ENCODE measurements at regions not wholly inside any gene's neighbourhood (a gene's known extent, or its start where the extent isn't known, plus 50 kb on each side); places are given as distances from the start of the nearest gene placed in this dataset.

DNA sequence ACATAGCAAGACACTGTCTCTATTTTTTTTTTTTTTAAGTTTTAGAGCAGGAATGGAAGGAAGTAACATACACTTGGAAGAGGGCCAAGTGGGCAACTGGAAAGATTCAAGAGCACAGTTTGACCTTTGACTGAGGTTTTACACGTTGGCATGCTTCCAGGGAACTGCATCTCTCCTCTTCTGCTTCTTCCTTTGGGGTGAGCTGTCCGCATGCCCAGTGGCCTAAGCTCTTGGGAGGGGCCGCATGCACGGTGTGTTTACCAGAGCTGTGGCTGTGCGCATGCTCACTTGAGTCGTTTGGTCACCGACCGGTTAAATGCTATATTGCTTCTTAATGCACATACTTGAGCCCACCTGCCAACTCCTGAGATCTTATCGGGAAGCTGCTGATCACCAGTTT is 727.7 kb downstream of the UQCRFS1 start:
- Histone ChIP-seq H3K36me3 (ENCODE audit: control insufficient read depth in 2 of 2, insufficient read depth in 2 of 2, low read length in 1 of 2) (no peaks in the 10 kb centered on the region), H3K9ac (ENCODE audit: control insufficient read depth, insufficient read depth, low read length) (no peak overlapping the region), H3K9me3 (replicated peaks; ENCODE audit: control insufficient read depth, insufficient read depth, low read length) (no peaks in the 10 kb centered on the region; the same call in 2 of the 3 replicates), H3K27ac (ENCODE audit: control insufficient read depth, insufficient read depth) (no peak overlapping the region), H4K20me1 (ENCODE audit: control insufficient read depth, insufficient read depth) (no peaks in the 10 kb centered on the region), H2AFZ (ENCODE audit: control insufficient read depth, low read depth, low read length) (no peak overlapping the region), H3K4me1 (ENCODE audit: control insufficient read depth, insufficient read depth, low read length) (no peaks in the 10 kb centered on the region), H3K4me3 (no peak overlapping the region), H3K79me2 (ENCODE audit: control insufficient read depth, insufficient read depth, low read length) (no peaks in the 10 kb centered on the region), H3K27me3 (replicated peaks in 1 of 2; ENCODE audit: control insufficient read depth in 2 of 2, insufficient read depth in 2 of 2, low read length in 1 of 2) (no peaks in the 10 kb centered on the region), H3K4me2 (ENCODE audit: control insufficient read depth, insufficient read depth) (no peak overlapping the region)
- FAIRE-seq, result no peak
- in situ Hi-C loops (cut with MboI), result no loop called here
- intact Hi-C loops (cut with micrococcal nuclease; ENCODE audit: unreplicated experiment), result no loop called here
- ChIA-PET RAD21 (ENCODE audit: unreplicated experiment) (interaction anchor here (1.5 to 17.3 kb wide), 3 partner anchors 16 to 57 kb away, joined by 3 to 131 read pairs (median 7); no protein-coding TSS in a partner anchor), CTCF (interaction anchor here (3.1 kb wide), 2 partner anchors 12 to 17 kb away, joined by 7 to 11 read pairs; no protein-coding TSS in a partner anchor), SMC1A (ENCODE audit: uncharacterized antibody, unreplicated experiment) (interaction anchor here (0.6 to 0.7 kb wide), 2 partner anchors 41 to 225 kb away, joined by 3 read pairs; no protein-coding TSS in a partner anchor), POLR2A (interaction anchor here (0.6 kb wide), 1 partner anchor 14 kb away, joined by 3 read pairs; no protein-coding TSS in a partner anchor)
- BruUV-seq (replicated peaks), result no TSS peak
- TF ChIP-seq KAT2A (conservative IDR thresholded peaks at IDR 0.05; ENCODE audit: control insufficient read depth, low read depth, low read length), result no peak
- TF ChIP-seq MEF2A (IDR thresholded peaks at IDR 0.05; ENCODE audit: insufficient read depth, low read depth, low read length), result no peak
- no peak for TF ChIP-seq TAF1 (IDR thresholded peaks at IDR 0.05; ENCODE audit: borderline replicate concordance, low read depth, low read length)
- TF ChIP-seq, protein P1, sequence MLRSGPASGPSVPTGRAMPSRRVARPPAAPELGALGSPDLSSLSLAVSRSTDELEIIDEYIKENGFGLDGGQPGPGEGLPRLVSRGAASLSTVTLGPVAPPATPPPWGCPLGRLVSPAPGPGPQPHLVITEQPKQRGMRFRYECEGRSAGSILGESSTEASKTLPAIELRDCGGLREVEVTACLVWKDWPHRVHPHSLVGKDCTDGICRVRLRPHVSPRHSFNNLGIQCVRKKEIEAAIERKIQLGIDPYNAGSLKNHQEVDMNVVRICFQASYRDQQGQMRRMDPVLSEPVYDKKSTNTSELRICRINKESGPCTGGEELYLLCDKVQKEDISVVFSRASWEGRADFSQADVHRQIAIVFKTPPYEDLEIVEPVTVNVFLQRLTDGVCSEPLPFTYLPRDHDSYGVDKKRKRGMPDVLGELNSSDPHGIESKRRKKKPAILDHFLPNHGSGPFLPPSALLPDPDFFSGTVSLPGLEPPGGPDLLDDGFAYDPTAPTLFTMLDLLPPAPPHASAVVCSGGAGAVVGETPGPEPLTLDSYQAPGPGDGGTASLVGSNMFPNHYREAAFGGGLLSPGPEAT (IDR thresholded peaks at IDR 0.05; ENCODE audit: low read depth), result no peak
- TF ChIP-seq ZBED1 (IDR thresholded peaks at IDR 0.05; ENCODE audit: borderline replicate concordance), result no peak
- TF ChIP-seq EGR1 (IDR thresholded peaks at IDR 0.05; ENCODE audit: borderline replicate concordance in 1 of 2, low read depth in 2 of 2, low read length in 2 of 2), result no peak
- no peak for TF ChIP-seq RAD51 (IDR thresholded peaks at IDR 0.05)
- no peak for TF ChIP-seq SUZ12 (IDR thresholded peaks at IDR 0.05; ENCODE audit: unreplicated experiment)
- TF ChIP-seq IKZF1 (conservative IDR thresholded peaks at IDR 0.05), result no peak
- TF ChIP-seq KLF5 (IDR thresholded peaks at IDR 0.05; ENCODE audit: partially characterized antibody), result no peak
- TF ChIP-seq NR2C2 (IDR thresholded peaks at IDR 0.05; ENCODE audit: borderline replicate concordance, control insufficient read depth, insufficient read length, low read depth), result no peak
- no peak for TF ChIP-seq ETV6 (conservative IDR thresholded peaks at IDR 0.05 in 1 of 2, IDR thresholded peaks at IDR 0.05 in 1 of 2; ENCODE audit: borderline replicate concordance in 1 of 2, low read depth in 1 of 2)
- no peak for TF ChIP-seq BRCA1 (IDR thresholded peaks at IDR 0.05; ENCODE audit: low read depth, low read length)
- no peak for TF ChIP-seq CEBPB (IDR thresholded peaks at IDR 0.05; ENCODE audit: borderline replicate concordance in 1 of 2, low read depth in 2 of 2, low read length in 2 of 2)
- TF ChIP-seq, protein P2, sequence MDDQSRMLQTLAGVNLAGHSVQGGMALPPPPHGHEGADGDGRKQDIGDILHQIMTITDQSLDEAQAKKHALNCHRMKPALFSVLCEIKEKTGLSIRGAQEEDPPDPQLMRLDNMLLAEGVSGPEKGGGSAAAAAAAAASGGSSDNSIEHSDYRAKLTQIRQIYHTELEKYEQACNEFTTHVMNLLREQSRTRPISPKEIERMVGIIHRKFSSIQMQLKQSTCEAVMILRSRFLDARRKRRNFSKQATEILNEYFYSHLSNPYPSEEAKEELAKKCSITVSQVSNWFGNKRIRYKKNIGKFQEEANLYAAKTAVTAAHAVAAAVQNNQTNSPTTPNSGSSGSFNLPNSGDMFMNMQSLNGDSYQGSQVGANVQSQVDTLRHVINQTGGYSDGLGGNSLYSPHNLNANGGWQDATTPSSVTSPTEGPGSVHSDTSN (IDR thresholded peaks at IDR 0.05; ENCODE audit: insufficient replicate concordance, low read depth, low read length), result no peak
- WGBS (ENCODE audit: insufficient coverage, insufficient replicate concordance, low lambda C conversion rate, missing lambda C conversion rate), result 72% methylated on average over 9 of the region's 9 CpGs
- no peak for DNase-seq (ENCODE audit: low read depth, low spot score)
- no peak for ATAC-seq
